ENCODE measurements at regions not wholly inside any gene's neighbourhood (a gene's known extent, or its start where the extent isn't known, plus 50 kb on each side); places are given as distances from the start of the nearest gene placed in this dataset.

- H3K4me3 ChIP-seq = no peak overlapping the region
- intact Hi-C loops (cut with DNase I; ENCODE audit: low total_unique reads) (no loop called here), in situ Hi-C loops (cut with MboI; ENCODE audit: low sequenced_read_pairs in 4 of 4) (no loop called here)
- H3K4me1 ChIP-seq = no peaks in the 10 kb centered on the region
- H3K9me3 ChIP-seq = no peaks in the 10 kb centered on the region
- peaks cover 0 to 4% (median 3%) of the 10 kb centered on the region in 3 donors for H3K27me3 ChIP-seq
- DNase-seq (no peak), ATAC-seq (no peak)
- H3K27ac ChIP-seq = no peak overlapping the region
- no peaks in the 10 kb centered on the region for H3K36me3 ChIP-seq
- TF ChIP-seq CTCF (IDR thresholded peaks at IDR 0.05 in 4 of 5, conservative IDR thresholded peaks at IDR 0.05 in 1 of 5) (no peak), POLR2A (IDR thresholded peaks at IDR 0.05) (no peak)
Measured at GRCh38 chr7:155961241-155962190, 149.3 kb upstream of the SHH start.

GRCh38 chr7:155959894-155960293 is 147.6 kb upstream of the SHH start:
- TF ChIP-seq POLR2A (IDR thresholded peaks at IDR 0.05) (no peak), CTCF (IDR thresholded peaks at IDR 0.05 in 4 of 5, conservative IDR thresholded peaks at IDR 0.05 in 1 of 5) (no peak)
- ATAC-seq = no peak
- H3K36me3 ChIP-seq = no peaks in the 10 kb centered on the region
- intact Hi-C loops (cut with DNase I; ENCODE audit: low total_unique reads) = no loop called here
- H3K27ac ChIP-seq = no peak overlapping the region
- H3K4me3 ChIP-seq = no peak overlapping the region
- H3K9me3 ChIP-seq = no peaks in the 10 kb centered on the region
- H3K4me1 ChIP-seq = no peaks in the 10 kb centered on the region
- no peak for DNase-seq
- H3K27me3 ChIP-seq = peaks cover 0 to 4% (median 3%) of the 10 kb centered on the region in 3 donors
- in situ Hi-C loops (cut with MboI; ENCODE audit: low sequenced_read_pairs in 4 of 4) = no loop called here

- H3K4me1 ChIP-seq = no peaks in the 10 kb centered on the region
- no peaks in the 10 kb centered on the region for H3K36me3 ChIP-seq
- H3K27ac ChIP-seq = no peak overlapping the region
- TF ChIP-seq POLR2A (IDR thresholded peaks at IDR 0.05) (no peak), CTCF (IDR thresholded peaks at IDR 0.05 in 4 of 5, conservative IDR thresholded peaks at IDR 0.05 in 1 of 5) (no peak)
- no peak for DNase-seq
- peaks cover 0 to 4% (median 3%) of the 10 kb centered on the region in 3 donors for H3K27me3 ChIP-seq
- H3K9me3 ChIP-seq = no peaks in the 10 kb centered on the region
- ATAC-seq = no peak
- intact Hi-C loops (cut with DNase I; ENCODE audit: low total_unique reads) (no loop called here), in situ Hi-C loops (cut with MboI; ENCODE audit: low sequenced_read_pairs in 4 of 4) (no loop called here)
- H3K4me3 ChIP-seq = no peak overlapping the region
Measured at GRCh38 chr7:155956977-155957376, 144.7 kb upstream of the SHH start.

GRCh38 chr7:155955367-155955635 is 143.0 kb upstream of the SHH start:
- TF ChIP-seq POLR2A (IDR thresholded peaks at IDR 0.05) (no peak), CTCF (IDR thresholded peaks at IDR 0.05 in 4 of 5, conservative IDR thresholded peaks at IDR 0.05 in 1 of 5) (no peak)
- peaks cover 0 to under 1% (median 0%) of the 10 kb centered on the region in 3 donors for H3K27me3 ChIP-seq
- in situ Hi-C loops (cut with MboI; ENCODE audit: low sequenced_read_pairs in 4 of 4) = no loop called here

More at GRCh38 chr7:155955367-155955635, 143.0 kb upstream of the SHH start:
- ATAC-seq = no peak
- Histone ChIP-seq H3K36me3 (no peaks in the 10 kb centered on the region), H3K27ac (no peak overlapping the region), H3K4me3 (no peak overlapping the region), H3K4me1 (no peaks in the 10 kb centered on the region), H3K9me3 (no peaks in the 10 kb centered on the region)
- intact Hi-C loops (cut with DNase I; ENCODE audit: low total_unique reads) = no loop called here
- no peak for DNase-seq

Measured in gastrocnemius medialis (tissue), 4 donors.